HL-60 (cell line): ENCODE measurements at regions not wholly inside any gene's neighbourhood (a gene's known extent, or its start where the extent isn't known, plus 50 kb on each side); places are given as distances from the start of the nearest gene placed in this dataset.

Experiments used
- CTCF ChIP-seq: IDR thresholded peaks from one replicate; pipeline ENCODE4 v1.5.1; 2011; ENCODE audit warnings: low read length, control low read depth, inconsistent platforms; ENCODE audit not compliant: insufficient read depth
- GABPA ChIP-seq: IDR thresholded peaks from 2 replicates; pipeline ENCODE4 v1.6.1; 2012; ENCODE audit warnings: low read depth
- SPI1 ChIP-seq: IDR thresholded peaks from 2 replicates; pipeline ENCODE4 v1.6.1; 2012; ENCODE audit warnings: low read depth, mild to moderate bottlenecking, borderline replicate concordance

- TF ChIP-seq CTCF (no peak), SPI1 (no peak), GABPA (no peak)
These were observed 471.4 kb downstream of the CMPK2 start for GRCh38 chr2:6394276-6394675.
